Left ventricle myocardium inferior (tissue), 1 donor: ENCODE measurements at regions not wholly inside any gene's neighbourhood (a gene's known extent, or its start where the extent isn't known, plus 50 kb on each side); places are given as distances from the start of the nearest gene placed in this dataset.

ENCODE experiments used
- DNase-seq: peaks from one replicate; pipeline ENCODE4 v3.0.0-alpha.2; 2020
- H3K27ac ChIP-seq: fragments of 200-600 bp; replicated peaks from 2 replicates; pipeline ENCODE4 v1.8.0; 2021
- H3K27me3 ChIP-seq: fragments of 200-600 bp; 2 replicates; pipeline ENCODE4 v1.8.0; 2021; ENCODE audit warnings: low read depth
- H3K36me3 ChIP-seq: fragments of 200-600 bp; 2 replicates; pipeline ENCODE4 v1.8.0; 2021
- H3K4me1 ChIP-seq: fragments of 200-600 bp; 2 replicates; pipeline ENCODE4 v1.8.0; 2021
- H3K4me3 ChIP-seq: fragments of 200-600 bp; 2 replicates; pipeline ENCODE4 v1.8.0; 2021; ENCODE audit warnings: mild to moderate bottlenecking, moderate library complexity
- H3K9me3 ChIP-seq: fragments of 200-600 bp; replicated peaks from 2 replicates; pipeline ENCODE4 v1.8.0; 2021
- CTCF ChIP-seq: fragments of 200-600 bp; IDR thresholded peaks from 2 replicates; pipeline ENCODE4 v1.8.0; 2021; ENCODE audit warnings: antibody characterized with exemption, mild to moderate bottlenecking, borderline replicate concordance
- intact Hi-C: fragments of 100-400 bp; cut with micrococcal nuclease; formaldehyde crosslinking; loops from one replicate; pipeline ENCODE4 v1.11.0; 2022
- donor health status: DM: no; HTN: yes; CAD: no; lungs with severe emphysema.

GRCh38 chr2:180115269-180115668, 108.2 kb upstream of the CWC22 start:
- H3K27ac ChIP-seq = no peak overlapping the region
- H3K27me3 ChIP-seq = no peaks in the 10 kb centered on the region
- TF ChIP-seq CTCF = no peak
- H3K4me1 ChIP-seq = no peaks in the 10 kb centered on the region
- H3K9me3 ChIP-seq = no peaks in the 10 kb centered on the region
- no peak for DNase-seq
- H3K36me3 ChIP-seq = no peaks in the 10 kb centered on the region
- no peak overlapping the region for H3K4me3 ChIP-seq
- intact Hi-C loops = no loop called here

DNA sequence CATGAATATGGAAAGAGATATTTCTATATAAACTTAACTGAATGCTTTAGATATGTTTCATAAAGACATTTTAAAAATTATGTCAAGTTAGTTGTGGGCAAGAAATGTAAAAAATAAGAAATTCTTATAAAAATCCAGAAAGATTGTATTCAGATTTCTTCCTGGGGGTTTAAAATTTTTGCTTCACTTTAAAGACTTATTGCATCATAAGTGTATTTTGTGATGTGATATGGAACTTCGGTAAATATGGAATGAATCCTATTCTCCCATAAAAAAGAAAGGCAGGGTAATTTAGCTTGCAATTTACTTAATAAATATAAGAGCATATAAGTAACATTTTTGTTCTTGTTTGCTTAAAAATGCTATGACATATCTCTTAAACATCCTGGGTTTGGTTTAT, 104.8 kb upstream of the CWC22 start:
- no peak for TF ChIP-seq CTCF
- no peaks in the 10 kb centered on the region for H3K4me1 ChIP-seq
- intact Hi-C loops = no loop called here
- no peaks in the 10 kb centered on the region for H3K36me3 ChIP-seq
- H3K27me3 ChIP-seq = no peaks in the 10 kb centered on the region
- no peak overlapping the region for H3K27ac ChIP-seq
- no peak overlapping the region for H3K4me3 ChIP-seq
- no peaks in the 10 kb centered on the region for H3K9me3 ChIP-seq
- DNase-seq = no peak

- no peak for TF ChIP-seq CTCF
- Histone ChIP-seq H3K36me3 (no peaks in the 10 kb centered on the region), H3K27me3 (no peaks in the 10 kb centered on the region), H3K4me3 (no peak overlapping the region), H3K9me3 (no peaks in the 10 kb centered on the region), H3K27ac (no peak overlapping the region), H3K4me1 (no peaks in the 10 kb centered on the region)
- no peak for DNase-seq
- intact Hi-C loops = no loop called here
Observed at GRCh38 chr2:180110469-180110868, 103.4 kb upstream of the CWC22 start.

- H3K27ac ChIP-seq = no peak overlapping the region
- intact Hi-C loops = no loop called here
- no peak for TF ChIP-seq CTCF
- no peaks in the 10 kb centered on the region for H3K27me3 ChIP-seq
- H3K36me3 ChIP-seq = no peaks in the 10 kb centered on the region
- H3K4me3 ChIP-seq = no peak overlapping the region
- no peak for DNase-seq
- H3K4me1 ChIP-seq = no peaks in the 10 kb centered on the region
- H3K9me3 ChIP-seq = no peaks in the 10 kb centered on the region
Observed at GRCh38 chr2:180101846-180102245, 94.7 kb upstream of the CWC22 start.

GRCh38 chr2:180099308-180099707, 92.2 kb upstream of the CWC22 start:
- DNase-seq = no peak
- intact Hi-C loops = no loop called here
- H3K27me3 ChIP-seq = no peaks in the 10 kb centered on the region
- H3K9me3 ChIP-seq = no peaks in the 10 kb centered on the region
- H3K4me3 ChIP-seq = no peak overlapping the region
- no peak overlapping the region for H3K27ac ChIP-seq
- no peak for TF ChIP-seq CTCF
- no peaks in the 10 kb centered on the region for H3K4me1 ChIP-seq
- H3K36me3 ChIP-seq = no peaks in the 10 kb centered on the region

- no peak for TF ChIP-seq CTCF
- no peak for DNase-seq
- H3K9me3 ChIP-seq = peaks cover 26% of the 10 kb centered on the region
- no peaks in the 10 kb centered on the region for H3K4me1 ChIP-seq
- H3K27me3 ChIP-seq = peaks cover 6% of the 10 kb centered on the region
- intact Hi-C loops = no loop called here
- H3K27ac ChIP-seq = no peak overlapping the region
- H3K36me3 ChIP-seq = no peaks in the 10 kb centered on the region
- H3K4me3 ChIP-seq = no peak overlapping the region
Observed at GRCh38 chr2:180085144-180085543, 78.0 kb upstream of the CWC22 start.
